ENCODE measurements at regions not wholly inside any gene's neighbourhood (a gene's known extent, or its start where the extent isn't known, plus 50 kb on each side); places are given as distances from the start of the nearest gene placed in this dataset.

GRCh38 chr2:39981883-39982311 lies 202.8 kb upstream of the THUMPD2 start (continued):
- TF ChIP-seq CHD2 (IDR thresholded peaks at IDR 0.05; ENCODE audit: low read length) = no peak
- TF ChIP-seq MAFK (IDR thresholded peaks at IDR 0.05; ENCODE audit: low read depth, low read length) = no peak
- TF ChIP-seq GTF2F1 (IDR thresholded peaks at IDR 0.05; ENCODE audit: borderline replicate concordance, low read depth, low read length) = no peak
- no peak for TF ChIP-seq EP300 (IDR thresholded peaks at IDR 0.05; ENCODE audit: borderline replicate concordance in 1 of 2, low read depth in 2 of 2, low read length in 2 of 2)

Data from H1 (cell line).